ENCODE measurements at regions not wholly inside any gene's neighbourhood (a gene's known extent, or its start where the extent isn't known, plus 50 kb on each side); places are given as distances from the start of the nearest gene placed in this dataset.

DNA sequence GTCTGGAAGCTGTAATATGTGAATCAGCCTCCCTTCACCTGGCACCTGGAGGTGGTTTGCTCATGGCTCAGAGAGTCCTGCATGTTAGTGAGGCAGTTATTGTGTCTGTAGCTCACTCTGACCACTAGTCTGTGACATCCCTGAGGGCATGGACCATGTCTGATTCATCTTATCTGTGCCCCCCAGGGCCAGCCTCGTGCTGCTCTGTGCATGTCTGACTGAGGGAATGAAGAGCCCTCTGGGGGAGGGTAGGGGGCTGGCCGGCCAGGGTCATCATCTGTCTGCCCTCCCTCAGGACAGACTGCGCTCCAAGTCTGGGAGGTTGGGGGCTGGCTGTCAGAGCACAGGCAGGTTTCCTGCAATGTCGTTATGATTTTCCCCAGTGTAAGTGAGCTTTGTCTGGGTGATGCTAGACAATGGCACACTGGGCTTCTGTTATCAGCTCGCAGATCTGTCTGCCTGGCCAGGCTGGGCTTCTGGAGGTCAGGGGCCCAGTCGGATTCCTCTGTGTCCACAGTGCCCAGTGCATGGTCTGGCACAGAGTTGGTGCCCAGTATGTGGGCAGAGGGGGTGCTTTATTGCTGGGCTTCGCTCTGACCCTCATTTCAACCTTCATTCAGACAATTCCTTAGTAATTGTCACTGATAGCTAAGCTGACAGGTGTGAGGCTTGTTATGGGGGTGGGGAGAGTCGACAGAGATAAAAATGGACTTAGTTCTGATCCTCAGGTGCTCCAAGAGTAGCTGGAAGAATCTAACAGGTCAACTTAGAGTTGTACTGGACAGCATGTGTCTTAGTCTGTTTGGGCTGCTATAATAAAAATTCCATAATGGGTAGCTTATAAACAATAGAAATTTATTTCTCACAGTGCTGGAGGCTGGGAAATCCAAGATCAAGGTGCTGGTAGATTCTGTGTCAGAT is 85.7 kb upstream of the SHB start:
- H3K27me3 ChIP-seq = no peaks in the 10 kb centered on the region
- no peak for TF ChIP-seq CTCF (IDR thresholded peaks at IDR 0.05; ENCODE audit: low read depth, low read length)
- peaks cover 6% of the 10 kb centered on the region for H3K4me1 ChIP-seq (ENCODE audit: low read depth)
- no peak overlapping the region for H3K27ac ChIP-seq
- H3K36me3 ChIP-seq = no peaks in the 10 kb centered on the region
- H3K4me3 ChIP-seq = no peak overlapping the region
- no peak for DNase-seq (ENCODE audit: low read depth in 1 of 2, low spot score in 1 of 2)
- H3K9me3 ChIP-seq (ENCODE audit: low read depth) = no peaks in the 10 kb centered on the region

DNA sequence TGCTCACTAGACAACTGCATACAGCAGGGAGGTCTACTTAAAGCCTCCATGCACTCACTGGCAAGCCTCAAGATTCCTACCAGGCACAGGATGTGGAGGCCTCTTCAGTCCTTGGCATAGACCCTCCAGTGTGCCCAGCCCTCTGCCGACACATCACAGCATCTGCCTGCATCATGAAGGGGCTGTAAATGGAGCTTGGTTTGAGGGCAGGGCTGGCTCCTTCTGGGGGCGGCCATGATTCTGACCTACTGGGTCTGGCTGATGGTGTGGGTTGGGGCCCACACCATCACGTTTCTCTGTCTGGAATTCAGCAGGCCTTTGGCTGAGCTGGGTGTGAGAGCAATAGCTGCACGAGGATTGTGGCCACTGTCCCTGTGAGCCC is 84.9 kb upstream of the SHB start:
- no peaks in the 10 kb centered on the region for H3K9me3 ChIP-seq (ENCODE audit: low read depth)
- DNase-seq (ENCODE audit: low read depth in 1 of 2, low spot score in 1 of 2) = no peak
- H3K4me3 ChIP-seq = no peak overlapping the region
- TF ChIP-seq CTCF (IDR thresholded peaks at IDR 0.05; ENCODE audit: low read depth, low read length) = no peak
- H3K36me3 ChIP-seq = no peaks in the 10 kb centered on the region
- H3K27ac ChIP-seq = no peak overlapping the region
- H3K27me3 ChIP-seq = no peaks in the 10 kb centered on the region
- H3K4me1 ChIP-seq (ENCODE audit: low read depth) = peaks cover 6% of the 10 kb centered on the region

- H3K27ac ChIP-seq = no peak overlapping the region
- no peaks in the 10 kb centered on the region for H3K9me3 ChIP-seq (ENCODE audit: low read depth)
- no peak overlapping the region for H3K4me3 ChIP-seq
- H3K27me3 ChIP-seq = no peaks in the 10 kb centered on the region
- H3K4me1 ChIP-seq (ENCODE audit: low read depth) = peaks cover 6% of the 10 kb centered on the region
- DNase-seq (ENCODE audit: low read depth in 1 of 2, low spot score in 1 of 2) = no peak
- H3K36me3 ChIP-seq = no peaks in the 10 kb centered on the region
- TF ChIP-seq CTCF (IDR thresholded peaks at IDR 0.05; ENCODE audit: low read depth, low read length) = no peak
Measured at GRCh38 chr9:38153152-38153909, 84.3 kb upstream of the SHB start.

DNA sequence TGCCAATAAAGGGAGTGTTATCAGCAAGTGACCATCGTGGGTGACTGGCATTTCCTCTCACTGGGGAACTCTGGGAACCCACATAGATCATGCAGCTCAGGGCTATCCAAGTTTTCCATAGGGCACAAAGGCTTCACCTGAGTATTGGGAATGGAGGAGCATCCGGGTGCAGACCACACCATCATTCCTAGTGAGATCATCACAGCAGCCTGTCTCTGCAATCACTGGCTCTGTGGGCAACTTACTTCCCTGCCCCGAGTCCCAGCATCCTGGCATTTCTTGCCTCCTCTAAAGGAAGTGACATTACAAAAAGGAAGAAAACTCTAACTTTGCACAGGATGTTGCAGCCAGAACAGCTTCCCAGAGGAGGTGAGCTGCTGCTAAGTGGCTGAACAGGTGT is 80.6 kb upstream of the SHB start:
- no peak overlapping the region for H3K4me3 ChIP-seq
- H3K4me1 ChIP-seq (ENCODE audit: low read depth) = no peaks in the 10 kb centered on the region
- no peaks in the 10 kb centered on the region for H3K27me3 ChIP-seq
- H3K9me3 ChIP-seq (ENCODE audit: low read depth) = no peaks in the 10 kb centered on the region
- TF ChIP-seq CTCF (IDR thresholded peaks at IDR 0.05; ENCODE audit: low read depth, low read length) = no peak
- H3K36me3 ChIP-seq = no peaks in the 10 kb centered on the region
- H3K27ac ChIP-seq = no peak overlapping the region
- no peak for DNase-seq (ENCODE audit: low read depth in 1 of 2, low spot score in 1 of 2)

GRCh38 chr9:38146844-38147243 is 77.8 kb upstream of the SHB start:
- DNase-seq (ENCODE audit: low read depth in 1 of 2, low spot score in 1 of 2) = no peak
- no peak overlapping the region for H3K27ac ChIP-seq
- no peak for TF ChIP-seq CTCF (IDR thresholded peaks at IDR 0.05; ENCODE audit: low read depth, low read length)

More at GRCh38 chr9:38146844-38147243, 77.8 kb upstream of the SHB start:
- Histone ChIP-seq H3K9me3 (ENCODE audit: low read depth) (no peaks in the 10 kb centered on the region), H3K36me3 (no peaks in the 10 kb centered on the region), H3K27me3 (peaks cover 3% of the 10 kb centered on the region), H3K4me3 (no peak overlapping the region), H3K4me1 (ENCODE audit: low read depth) (no peaks in the 10 kb centered on the region)
